ENCODE measurements at regions not wholly inside any gene's neighbourhood (a gene's known extent, or its start where the extent isn't known, plus 50 kb on each side); places are given as distances from the start of the nearest gene placed in this dataset.

DNA sequence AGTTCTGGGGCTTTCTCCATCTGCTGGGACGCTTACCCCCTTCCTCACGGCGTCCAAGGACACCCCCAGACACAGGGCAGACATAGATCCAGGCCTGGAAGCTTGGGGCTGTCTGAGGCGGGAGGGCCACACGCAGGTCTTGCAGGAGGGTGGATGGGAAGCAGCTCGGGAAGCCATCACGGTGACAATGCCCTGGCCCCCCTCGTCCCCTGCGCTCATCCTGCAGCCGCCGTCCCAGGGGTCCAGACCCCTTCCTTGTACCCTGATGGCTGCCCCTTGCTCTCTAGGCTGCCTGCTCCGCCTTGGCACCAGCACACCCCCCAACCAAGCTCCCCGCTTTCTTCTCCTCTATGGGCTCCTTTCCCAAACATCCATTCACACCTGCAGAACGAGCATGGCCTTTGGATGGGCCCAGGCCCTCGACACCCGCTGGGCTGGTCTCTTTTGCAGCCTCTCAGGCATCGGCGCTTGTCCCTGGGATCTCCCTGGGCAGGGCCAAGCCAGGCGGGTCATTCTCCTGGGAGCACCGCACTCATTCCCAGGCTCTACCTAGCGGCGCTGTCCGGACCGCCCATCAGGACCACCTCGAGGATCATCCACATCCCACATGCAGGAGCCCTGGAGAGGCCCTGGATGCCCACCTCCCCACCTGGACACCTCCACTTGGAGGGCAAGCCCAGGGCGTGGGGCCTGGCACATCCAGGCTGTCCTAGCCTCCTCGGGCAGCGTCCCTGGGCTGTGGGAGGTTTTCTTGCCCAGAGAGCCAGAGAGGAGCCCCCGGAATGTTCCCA is 274.9 kb downstream of the NDUFA10 start:
- Histone ChIP-seq H3K4me2 (ENCODE audit: low read length) (no peak overlapping the region), H3K27me3 (ENCODE audit: insufficient read depth, low read length) (no peaks in the 10 kb centered on the region), H3K4me1 (ENCODE audit: insufficient read depth, low read length, severe bottlenecking) (no peaks in the 10 kb centered on the region), H3K4me3 (ENCODE audit: low read depth, low read length, poor library complexity, severe bottlenecking) (no peak overlapping the region), H3K9me2 (ENCODE audit: low read depth, low read length) (no peaks in the 10 kb centered on the region), H3K27ac (ENCODE audit: low read depth, low read length, poor library complexity, severe bottlenecking) (no peak overlapping the region), H2AFZ (ENCODE audit: low read length) (no peak overlapping the region), H3F3A (ENCODE audit: insufficient read depth, low read length) (no peaks in the 10 kb centered on the region), H3K9me3 (ENCODE audit: low read length) (no peaks in the 10 kb centered on the region), H3K79me2 (ENCODE audit: insufficient read depth, low read length) (no peaks in the 10 kb centered on the region), H4K20me1 (ENCODE audit: insufficient read depth, low read length) (no peaks in the 10 kb centered on the region), H3K36me3 (ENCODE audit: insufficient read depth, low read length) (no peaks in the 10 kb centered on the region), H3K9ac (ENCODE audit: low read length) (no peak overlapping the region)
- no peak for TF ChIP-seq CTCF (IDR thresholded peaks at IDR 0.05; ENCODE audit: low read length)

DNA sequence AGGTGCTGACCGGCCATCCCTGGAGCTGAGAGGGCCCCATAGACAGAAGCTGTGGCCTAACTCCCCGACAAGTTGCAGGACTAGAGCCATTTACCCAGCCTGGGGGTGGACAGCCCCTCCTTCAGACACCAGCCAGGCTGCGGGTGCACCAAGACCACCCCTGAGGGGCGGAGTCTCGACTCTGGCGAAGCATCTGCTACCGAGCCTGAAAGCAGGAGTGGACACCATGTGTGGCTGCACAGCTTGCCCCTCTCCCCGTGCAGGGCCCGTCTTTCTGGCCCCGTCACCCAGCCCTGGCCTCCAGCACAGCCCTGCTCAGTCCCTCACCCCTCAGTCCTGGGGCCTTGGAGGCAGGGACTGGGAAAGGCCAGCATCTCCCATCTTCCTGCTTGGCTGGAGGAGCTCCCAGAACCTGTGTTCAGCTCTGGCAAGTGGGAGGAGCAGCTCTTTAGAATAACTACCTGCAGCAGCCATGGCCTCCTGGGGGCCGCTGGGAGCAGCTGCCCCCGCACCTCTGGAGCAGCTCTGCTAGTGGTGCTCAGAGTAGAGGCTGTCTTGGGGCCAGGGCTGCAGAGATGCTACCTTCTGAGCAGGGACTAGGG is 275.8 kb downstream of the NDUFA10 start:
- H3K36me3 ChIP-seq (ENCODE audit: insufficient read depth, low read length): no peaks in the 10 kb centered on the region
- no peaks in the 10 kb centered on the region for H3K4me1 ChIP-seq (ENCODE audit: insufficient read depth, low read length, severe bottlenecking)
- H3F3A ChIP-seq (ENCODE audit: insufficient read depth, low read length): no peaks in the 10 kb centered on the region

GRCh38 chr2:239748811-239749210 is 276.3 kb downstream of the NDUFA10 start:
- Histone ChIP-seq H3K27me3 (ENCODE audit: insufficient read depth, low read length) (no peaks in the 10 kb centered on the region), H3K4me3 (ENCODE audit: low read depth, low read length, poor library complexity, severe bottlenecking) (no peak overlapping the region), H3K27ac (ENCODE audit: low read depth, low read length, poor library complexity, severe bottlenecking) (no peak overlapping the region), H3K79me2 (ENCODE audit: insufficient read depth, low read length) (no peaks in the 10 kb centered on the region), H3K36me3 (ENCODE audit: insufficient read depth, low read length) (no peaks in the 10 kb centered on the region), H3K4me1 (ENCODE audit: insufficient read depth, low read length, severe bottlenecking) (no peaks in the 10 kb centered on the region), H3K4me2 (ENCODE audit: low read length) (no peak overlapping the region), H3K9me3 (ENCODE audit: low read length) (no peaks in the 10 kb centered on the region), H3K9me2 (ENCODE audit: low read depth, low read length) (no peaks in the 10 kb centered on the region), H4K20me1 (ENCODE audit: insufficient read depth, low read length) (no peaks in the 10 kb centered on the region), H2AFZ (ENCODE audit: low read length) (no peak overlapping the region), H3F3A (ENCODE audit: insufficient read depth, low read length) (no peaks in the 10 kb centered on the region), H3K9ac (ENCODE audit: low read length) (no peak overlapping the region)
- TF ChIP-seq CTCF (IDR thresholded peaks at IDR 0.05; ENCODE audit: low read length) (no peak), EZH2 (IDR thresholded peaks at IDR 0.05; ENCODE audit: borderline replicate concordance, low read length) (no peak)

More for the DNA sequence above, 275.8 kb downstream of the NDUFA10 start:
- Histone ChIP-seq H3K9me3 (ENCODE audit: low read length) (no peaks in the 10 kb centered on the region), H4K20me1 (ENCODE audit: insufficient read depth, low read length) (no peaks in the 10 kb centered on the region), H3K4me2 (ENCODE audit: low read length) (no peak overlapping the region), H3K27me3 (ENCODE audit: insufficient read depth, low read length) (no peaks in the 10 kb centered on the region), H2AFZ (ENCODE audit: low read length) (no peak overlapping the region), H3K79me2 (ENCODE audit: insufficient read depth, low read length) (no peaks in the 10 kb centered on the region), H3K9me2 (ENCODE audit: low read depth, low read length) (no peaks in the 10 kb centered on the region), H3K9ac (ENCODE audit: low read length) (no peak overlapping the region), H3K4me3 (ENCODE audit: low read depth, low read length, poor library complexity, severe bottlenecking) (no peak overlapping the region), H3K27ac (ENCODE audit: low read depth, low read length, poor library complexity, severe bottlenecking) (no peak overlapping the region)
- TF ChIP-seq CTCF (IDR thresholded peaks at IDR 0.05; ENCODE audit: low read length): no peak
- TF ChIP-seq EZH2 (IDR thresholded peaks at IDR 0.05; ENCODE audit: borderline replicate concordance, low read length): no peak

All from OCI-LY1 (cell line).